GM12878 (cell line): ENCODE measurements at regions not wholly inside any gene's neighbourhood (a gene's known extent, or its start where the extent isn't known, plus 50 kb on each side); places are given as distances from the start of the nearest gene placed in this dataset.

ENCODE experiments used
- ATAC-seq: fragments of 200-7000 bp; cut with Tn5 transposase; 3 replicates; pipeline ENCODE4 v1.9.1; 2020; ENCODE audit warnings: mild to moderate bottlenecking, moderate library complexity
- BruUV-seq: library from RNA; stranded (reverse); fragments of 400-500 nt; replicated peaks from 2 replicates; lab custom pipeline; 2021; lab: Mats Ljungman, UMichigan
- CTCF ChIA-PET: fragments of 300-600 bp; sonication (Branson Sonifier 250); formaldehyde crosslinking; extraction: SDS; loops from one replicate; lab custom pipeline; 2021; ENCODE audit warnings: inconsistent platforms; lab: Yijun Ruan, JAX
- POLR2A ChIA-PET: fragments of 350-600 bp; formaldehyde crosslinking; extraction: SDS; loops from one replicate; lab custom pipeline; 2021; ENCODE audit warnings: inconsistent platforms; lab: Charles Lee
- RAD21 ChIA-PET: fragments of 300-600 bp; sonication (Branson Sonifier 250); formaldehyde crosslinking; loops from one replicate; lab custom pipeline; 2023; ENCODE audit warnings: antibody characterized with exemption; ENCODE audit not compliant: unreplicated experiment; lab: Charles Lee
- SMC1A ChIA-PET: fragments of 300-600 bp; sonication (Branson Sonifier 250); formaldehyde crosslinking; loops from one replicate; lab custom pipeline; 2023; ENCODE audit not compliant: unreplicated experiment, uncharacterized antibody; lab: Charles Lee
- DNase-seq: peaks from one replicate; pipeline ENCODE4 v3.0.0-alpha.2; 2011; ENCODE audit warnings: low read depth, low spot score
- FAIRE-seq: peaks from 3 replicates; lab custom pipeline; 2011; peaks lifted over from hg19 to GRCh38; lab: Jason Lieb, UNC
- H2AFZ ChIP-seq: 2 replicates; pipeline ENCODE4 v1.6.0; 2011; ENCODE audit warnings: low read depth, low read length, control low read depth; ENCODE audit not compliant: control insufficient read depth
- H3K27ac ChIP-seq: 2 replicates; pipeline ENCODE4 v1.5.1; 2011; ENCODE audit warnings: control low read depth; ENCODE audit not compliant: control insufficient read depth, insufficient read depth
- H3K27me3 ChIP-seq, 2 experiments: replicated peaks in 1 of 2; 2 replicates each; pipeline versions ENCODE4 v1.6.0 to v1.6.1; 2011; ENCODE audit warnings: low read length in 1 of 2; ENCODE audit not compliant: control insufficient read depth in 2 of 2, insufficient read depth in 2 of 2
- H3K36me3 ChIP-seq, 2 experiments: 2 replicates each; pipeline ENCODE4 v1.5.1; 2011; ENCODE audit warnings: low read length in 1 of 2; ENCODE audit not compliant: control insufficient read depth in 2 of 2, insufficient read depth in 2 of 2
- H3K4me1 ChIP-seq: 2 replicates; pipeline ENCODE4 v1.6.1; 2011; ENCODE audit warnings: mild to moderate bottlenecking, low read length, moderate library complexity, mixed read lengths; ENCODE audit not compliant: control insufficient read depth, insufficient read depth
- H3K4me2 ChIP-seq: 2 replicates; pipeline ENCODE4 v1.6.0; 2011; ENCODE audit warnings: control low read depth; ENCODE audit not compliant: control insufficient read depth, insufficient read depth
- H3K4me3 ChIP-seq: fragments of 200-600 bp; sonication (generic); 2 replicates; pipeline ENCODE4 v1.5.1; 2016
- H3K79me2 ChIP-seq: 2 replicates; pipeline ENCODE4 v1.6.0; 2011; ENCODE audit warnings: low read length; ENCODE audit not compliant: control insufficient read depth, insufficient read depth
- H3K9ac ChIP-seq: 2 replicates; pipeline ENCODE4 v1.8.0; 2011; ENCODE audit warnings: low read length, control low read depth, mixed read lengths; ENCODE audit not compliant: control insufficient read depth, insufficient read depth
- H3K9me3 ChIP-seq: replicated peaks from 3 replicates; pipeline ENCODE4 v1.5.1; 2011; ENCODE audit warnings: mild to moderate bottlenecking, low read length; ENCODE audit not compliant: control insufficient read depth, insufficient read depth
- H4K20me1 ChIP-seq: 2 replicates; pipeline ENCODE4 v1.6.0; 2011; ENCODE audit not compliant: control insufficient read depth, insufficient read depth
- EGR1 ChIP-seq, 2 experiments: IDR thresholded peaks; 1 replicate in 1 of 2; 2 replicates in 1 of 2; pipeline ENCODE4 v1.6.1; 2011 to 2012; ENCODE audit warnings: low read depth in 2 of 2, low read length in 2 of 2, borderline replicate concordance in 1 of 2, mild to moderate bottlenecking in 1 of 2, moderate library complexity in 1 of 2
- EP300 ChIP-seq, 2 experiments: fragments of 150-350 bp in 1 of 2; IDR thresholded peaks; 2 replicates each; pipeline ENCODE4 v1.6.1; 2011 to 2012; ENCODE audit warnings: low read depth in 2 of 2, low read length in 2 of 2, borderline replicate concordance in 1 of 2, improper control_type of control experiment in 1 of 2, inconsistent platforms in 1 of 2; ENCODE audit not compliant: control insufficient read depth in 1 of 2
- MYC ChIP-seq: IDR thresholded peaks from 2 replicates; pipeline ENCODE4 v1.6.1; 2011; ENCODE audit warnings: mild to moderate bottlenecking, low read length, moderate library complexity, inconsistent platforms; ENCODE audit not compliant: insufficient read depth, insufficient replicate concordance, insufficient read length, severe bottlenecking
- NR2C2 ChIP-seq: IDR thresholded peaks from 2 replicates; pipeline ENCODE4 v1.6.1; 2011; ENCODE audit warnings: borderline replicate concordance, low read depth; ENCODE audit not compliant: control insufficient read depth, insufficient read length
- NR2F1 ChIP-seq: fragments of 450-650 bp; conservative IDR thresholded peaks from 2 replicates; pipeline ENCODE4 v1.6.1; 2017; ENCODE audit warnings: mild to moderate bottlenecking
- PBX3 ChIP-seq: IDR thresholded peaks from 2 replicates; pipeline ENCODE4 v1.6.1; 2011; ENCODE audit warnings: mild to moderate bottlenecking, low read depth, low read length, moderate library complexity; ENCODE audit not compliant: insufficient replicate concordance
- RAD21 ChIP-seq: IDR thresholded peaks from 2 replicates; pipeline ENCODE4 v1.6.1; 2011; ENCODE audit warnings: mild to moderate bottlenecking, low read depth, low read length, moderate library complexity; ENCODE audit not compliant: insufficient read depth
- RFX5 ChIP-seq: IDR thresholded peaks from 2 replicates; pipeline ENCODE4 v1.6.1; 2011; ENCODE audit warnings: low read depth, low read length, improper control_type of control experiment
- SMARCA5 ChIP-seq: fragments of 450-650 bp; IDR thresholded peaks from 2 replicates; pipeline ENCODE4 v1.6.1; 2017; ENCODE audit warnings: mild to moderate bottlenecking
- SP1 ChIP-seq: IDR thresholded peaks from one replicate; pipeline ENCODE4 v1.6.1; 2011; ENCODE audit warnings: low read depth, low read length
- SUZ12 ChIP-seq: fragments of 200-600 bp; sonication (generic); IDR thresholded peaks from one replicate; pipeline ENCODE4 v1.6.1; 2018; ENCODE audit warnings: antibody characterized with exemption, mild to moderate bottlenecking; ENCODE audit not compliant: unreplicated experiment
- TCF12 ChIP-seq: IDR thresholded peaks from 2 replicates; pipeline ENCODE4 v1.6.1; 2011; ENCODE audit warnings: low read depth, mild to moderate bottlenecking, low read length
- ZBED1 ChIP-seq: IDR thresholded peaks from 2 replicates; pipeline ENCODE4 v1.6.1; 2016; ENCODE audit warnings: borderline replicate concordance
- ZNF24 ChIP-seq: fragments of 450-650 bp; IDR thresholded peaks from 2 replicates; pipeline ENCODE4 v1.6.1; 2017; ENCODE audit warnings: antibody characterized with exemption, mild to moderate bottlenecking
- ZNF274 ChIP-seq: IDR thresholded peaks from one replicate; pipeline ENCODE4 v1.8.0; 2011; ENCODE audit not compliant: insufficient read length, insufficient read depth
- WGBS: methylation state at CpG from one replicate; pipeline ENCODE4 v1.1.6; 2016; ENCODE audit warnings: low lambda C conversion rate; ENCODE audit not compliant: insufficient replicate concordance, insufficient coverage; ENCODE audit errors: missing lambda C conversion rate; 5-methylcytosine and 5-hydroxymethylcytosine counted together
- in situ Hi-C: fragments of 300-500 bp; cut with MboI; formaldehyde crosslinking; loops from 9 replicates; pipeline ENCODE4 v1.14.3; 2018; ENCODE audit warnings: mixed read lengths
- intact Hi-C: fragments of 100-400 bp; cut with micrococcal nuclease; formaldehyde crosslinking; loops from one replicate; pipeline ENCODE4 v1.14.2; 2022; ENCODE audit not compliant: unreplicated experiment
- TF ChIP-seq, protein P1 (sequence below): IDR thresholded peaks from 2 replicates; pipeline ENCODE4 v1.6.1; 2011; ENCODE audit warnings: borderline replicate concordance, low read depth, mild to moderate bottlenecking, moderate library complexity, mixed read lengths, low read length; ENCODE audit not compliant: insufficient read depth; ENCODE audit errors: extremely low read length

DNA sequence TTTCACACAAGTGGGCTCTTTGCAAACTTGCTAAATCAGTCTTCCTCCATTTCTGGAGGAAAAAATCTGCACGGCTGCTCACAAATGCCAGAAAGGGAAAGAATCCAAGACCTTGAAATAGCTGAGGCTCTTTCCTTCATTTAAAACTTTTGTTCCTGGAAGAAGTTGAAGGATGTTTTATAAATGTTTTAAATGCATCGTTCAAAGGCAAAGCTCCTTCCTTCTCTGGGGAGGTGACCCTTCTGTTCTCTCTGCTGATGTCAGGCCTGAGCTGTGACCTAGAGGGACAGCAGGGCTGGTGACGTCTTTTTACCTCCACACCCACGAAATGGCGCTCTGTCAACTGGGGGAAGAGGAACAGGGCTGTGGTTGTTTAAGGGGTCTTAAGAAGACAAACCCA lies 376.4 kb upstream of the ZNF507 start:
- no peak for ATAC-seq
- SMC1A ChIA-PET: no interaction called here
- Histone ChIP-seq H3K79me2 (no peaks in the 10 kb centered on the region), H3K4me1 (no peaks in the 10 kb centered on the region), H3K9ac (no peak overlapping the region), H3K9me3 (no peaks in the 10 kb centered on the region; the same call in 2 of the 3 replicates), H3K27me3 (no peaks in the 10 kb centered on the region), H3K4me2 (no peak overlapping the region), H3K27ac (no peak overlapping the region), H3K36me3 (no peaks in the 10 kb centered on the region), H4K20me1 (no peaks in the 10 kb centered on the region), H3K4me3 (no peak overlapping the region), H2AFZ (no peak overlapping the region)
- CTCF ChIA-PET: no interaction called here
- 0% methylated on average over 5 of the region's 5 CpGs for WGBS
- FAIRE-seq: no peak
- intact Hi-C loops (no loop called here), in situ Hi-C loops (no loop called here)
- TF ChIP-seq ZNF274 (no peak), ZBED1 (no peak), EP300 (IDR thresholded peaks at IDR 0.05; ENCODE audit: borderline replicate concordance in 1 of 2, control insufficient read depth in 1 of 2, low read depth in 2 of 2, low read length in 2 of 2) (no peak), RFX5 (no peak), ZNF24 (no peak), SMARCA5 (no peak), MYC (no peak), SUZ12 (no peak), TCF12 (no peak), NR2C2 (no peak), PBX3 (no peak), SP1 (no peak), RAD21 (no peak), NR2F1 (no peak), EGR1 (IDR thresholded peaks at IDR 0.05; ENCODE audit: borderline replicate concordance in 1 of 2, low read depth in 2 of 2, low read length in 2 of 2) (no peak)
- TF ChIP-seq, protein P1, sequence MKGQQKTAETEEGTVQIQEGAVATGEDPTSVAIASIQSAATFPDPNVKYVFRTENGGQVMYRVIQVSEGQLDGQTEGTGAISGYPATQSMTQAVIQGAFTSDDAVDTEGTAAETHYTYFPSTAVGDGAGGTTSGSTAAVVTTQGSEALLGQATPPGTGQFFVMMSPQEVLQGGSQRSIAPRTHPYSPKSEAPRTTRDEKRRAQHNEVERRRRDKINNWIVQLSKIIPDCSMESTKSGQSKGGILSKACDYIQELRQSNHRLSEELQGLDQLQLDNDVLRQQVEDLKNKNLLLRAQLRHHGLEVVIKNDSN: no peak
- no TSS peak for BruUV-seq
- no peak for DNase-seq
- RAD21 ChIA-PET: no interaction called here
- POLR2A ChIA-PET: no interaction called here
